ENCODE measurements at regions not wholly inside any gene's neighbourhood (a gene's known extent, or its start where the extent isn't known, plus 50 kb on each side); places are given as distances from the start of the nearest gene placed in this dataset.

GRCh38 chr5:67263656-67264408 lies 67.2 kb upstream of the CD180 start:
- no peak for TF ChIP-seq CTCF (IDR thresholded peaks at IDR 0.05; ENCODE audit: insufficient read depth, low read length, poor library complexity, severe bottlenecking)
- DNase-seq (ENCODE audit: low read depth) = no peak
- no peaks in the 10 kb centered on the region for H3K36me3 ChIP-seq (ENCODE audit: control insufficient read depth, insufficient read depth, low read length)
- H3K27me3 ChIP-seq (ENCODE audit: control insufficient read depth, insufficient read depth, low read length) = no peaks in the 10 kb centered on the region
- no peak overlapping the region for H3K4me3 ChIP-seq (ENCODE audit: low read depth, low read length)

GRCh38 chr5:67262956-67263355 lies 66.4 kb upstream of the CD180 start:
- TF ChIP-seq CTCF (IDR thresholded peaks at IDR 0.05; ENCODE audit: insufficient read depth, low read length, poor library complexity, severe bottlenecking) = no peak
- no peak overlapping the region for H3K4me3 ChIP-seq (ENCODE audit: low read depth, low read length)
- H3K36me3 ChIP-seq (ENCODE audit: control insufficient read depth, insufficient read depth, low read length) = no peaks in the 10 kb centered on the region
- no peaks in the 10 kb centered on the region for H3K27me3 ChIP-seq (ENCODE audit: control insufficient read depth, insufficient read depth, low read length)
- DNase-seq (ENCODE audit: low read depth) = no peak

GRCh38 chr5:67262206-67262605 lies 65.6 kb upstream of the CD180 start:
- H3K4me3 ChIP-seq (ENCODE audit: low read depth, low read length) = no peak overlapping the region
- H3K27me3 ChIP-seq (ENCODE audit: control insufficient read depth, insufficient read depth, low read length) = no peaks in the 10 kb centered on the region
- DNase-seq (ENCODE audit: low read depth) = no peak
- no peak for TF ChIP-seq CTCF (IDR thresholded peaks at IDR 0.05; ENCODE audit: insufficient read depth, low read length, poor library complexity, severe bottlenecking)
- no peaks in the 10 kb centered on the region for H3K36me3 ChIP-seq (ENCODE audit: control insufficient read depth, insufficient read depth, low read length)

- Histone ChIP-seq H3K36me3 (ENCODE audit: control insufficient read depth, insufficient read depth, low read length) (no peaks in the 10 kb centered on the region), H3K4me3 (ENCODE audit: low read depth, low read length) (no peak overlapping the region), H3K27me3 (ENCODE audit: control insufficient read depth, insufficient read depth, low read length) (no peaks in the 10 kb centered on the region)
- DNase-seq (ENCODE audit: low read depth) = no peak
- TF ChIP-seq CTCF (IDR thresholded peaks at IDR 0.05; ENCODE audit: insufficient read depth, low read length, poor library complexity, severe bottlenecking) = no peak
Measured at GRCh38 chr5:67259548-67260215, 63.1 kb upstream of the CD180 start.

- Histone ChIP-seq H3K4me3 (ENCODE audit: low read depth, low read length) (no peak overlapping the region), H3K36me3 (ENCODE audit: control insufficient read depth, insufficient read depth, low read length) (no peaks in the 10 kb centered on the region), H3K27me3 (ENCODE audit: control insufficient read depth, insufficient read depth, low read length) (no peaks in the 10 kb centered on the region)
- DNase-seq (ENCODE audit: low read depth) = no peak
- TF ChIP-seq CTCF (IDR thresholded peaks at IDR 0.05; ENCODE audit: insufficient read depth, low read length, poor library complexity, severe bottlenecking) = no peak
Measured at GRCh38 chr5:67257500-67257899, 60.9 kb upstream of the CD180 start.

All from kidney epithelial cell (primary cell).